ENCODE measurements at regions not wholly inside any gene's neighbourhood (a gene's known extent, or its start where the extent isn't known, plus 50 kb on each side); places are given as distances from the start of the nearest gene placed in this dataset.

DNA sequence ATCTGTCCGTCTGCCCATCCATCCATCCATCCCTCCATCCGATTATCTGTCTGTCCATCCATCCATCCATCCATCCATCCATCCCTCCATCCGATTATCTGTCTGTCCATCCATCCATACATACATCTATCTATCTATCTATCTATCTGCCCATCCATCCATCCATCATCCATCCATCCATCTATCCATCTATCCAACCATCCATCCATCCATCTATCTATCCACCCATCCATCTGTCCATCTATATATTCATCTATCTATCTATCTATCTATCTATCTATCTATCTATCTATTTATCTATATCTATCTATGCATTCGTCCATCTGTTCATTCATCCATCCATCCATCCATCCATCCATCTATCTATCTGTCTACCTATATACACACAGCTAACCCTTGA lies 471.1 kb upstream of the ZNF507 start:
- TF ChIP-seq, protein P1, sequence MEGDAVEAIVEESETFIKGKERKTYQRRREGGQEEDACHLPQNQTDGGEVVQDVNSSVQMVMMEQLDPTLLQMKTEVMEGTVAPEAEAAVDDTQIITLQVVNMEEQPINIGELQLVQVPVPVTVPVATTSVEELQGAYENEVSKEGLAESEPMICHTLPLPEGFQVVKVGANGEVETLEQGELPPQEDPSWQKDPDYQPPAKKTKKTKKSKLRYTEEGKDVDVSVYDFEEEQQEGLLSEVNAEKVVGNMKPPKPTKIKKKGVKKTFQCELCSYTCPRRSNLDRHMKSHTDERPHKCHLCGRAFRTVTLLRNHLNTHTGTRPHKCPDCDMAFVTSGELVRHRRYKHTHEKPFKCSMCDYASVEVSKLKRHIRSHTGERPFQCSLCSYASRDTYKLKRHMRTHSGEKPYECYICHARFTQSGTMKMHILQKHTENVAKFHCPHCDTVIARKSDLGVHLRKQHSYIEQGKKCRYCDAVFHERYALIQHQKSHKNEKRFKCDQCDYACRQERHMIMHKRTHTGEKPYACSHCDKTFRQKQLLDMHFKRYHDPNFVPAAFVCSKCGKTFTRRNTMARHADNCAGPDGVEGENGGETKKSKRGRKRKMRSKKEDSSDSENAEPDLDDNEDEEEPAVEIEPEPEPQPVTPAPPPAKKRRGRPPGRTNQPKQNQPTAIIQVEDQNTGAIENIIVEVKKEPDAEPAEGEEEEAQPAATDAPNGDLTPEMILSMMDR (IDR thresholded peaks at IDR 0.05; ENCODE audit: low read depth, low read length): no peak
- no peak for TF ChIP-seq EZH2phosphoT487 (IDR thresholded peaks at IDR 0.05; ENCODE audit: low read depth)

All from OCI-LY3 (cell line).